ENCODE measurements at regions not wholly inside any gene's neighbourhood (a gene's known extent, or its start where the extent isn't known, plus 50 kb on each side); places are given as distances from the start of the nearest gene placed in this dataset.
A peak's percentile ranks its signal among the peaks of the same experiment; 100 is the strongest.

DNA sequence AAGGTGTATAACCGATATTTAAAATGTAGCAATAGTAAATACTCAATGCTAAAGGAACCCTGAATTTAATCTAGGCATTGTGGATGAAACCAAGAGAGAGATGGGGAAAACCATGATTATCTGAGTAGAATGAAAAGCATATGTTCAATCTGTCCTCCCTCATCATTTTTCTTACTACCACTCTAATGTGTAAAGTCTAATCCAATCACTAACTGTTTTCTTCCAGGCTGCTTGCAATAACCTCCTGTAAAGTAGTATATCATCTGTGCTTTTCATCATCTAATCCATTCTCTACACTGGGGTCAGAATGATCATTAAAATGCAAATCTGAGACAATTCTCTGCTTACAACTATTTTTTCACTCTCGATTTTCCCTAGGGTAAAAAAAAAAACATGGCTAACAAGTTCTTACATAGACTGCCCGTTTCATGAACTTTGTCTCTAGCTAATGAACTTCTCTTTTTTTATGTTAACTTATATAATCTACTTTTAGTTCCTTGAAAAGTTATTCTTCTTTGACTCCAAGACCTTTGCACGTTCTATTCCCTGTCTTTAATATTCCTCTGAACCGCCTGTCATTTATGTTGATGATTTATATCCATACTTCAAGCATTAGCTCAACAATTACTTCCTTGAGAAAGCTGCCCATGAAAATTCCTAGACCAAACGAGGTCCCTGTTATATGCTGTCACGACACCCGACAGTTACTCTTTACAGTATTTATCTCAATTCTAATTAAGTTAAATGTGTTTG lies 94.7 kb upstream of the SLC8A1 start:
- DNase-seq (ENCODE audit: low read depth), result no peak
- no peak overlapping the region for H3K4me3 ChIP-seq (ENCODE audit: low read depth, low read length)

DNA sequence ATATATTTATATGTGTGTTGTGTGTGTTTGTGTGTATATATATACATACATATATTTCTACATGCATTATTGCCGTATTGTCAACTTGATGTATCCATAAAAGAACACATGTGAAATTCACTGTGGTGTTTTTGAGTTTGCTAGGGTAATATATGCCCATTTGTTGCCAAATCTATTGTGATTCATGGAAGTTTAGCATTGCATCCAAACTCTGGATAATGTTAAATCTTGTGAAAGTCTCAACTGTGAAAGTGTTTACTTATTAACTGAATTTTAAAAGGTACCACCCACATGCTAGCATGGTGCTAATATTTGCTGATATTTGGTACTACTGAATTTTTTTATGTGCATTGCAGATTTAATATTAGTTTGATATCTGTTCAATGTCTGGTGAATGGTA lies 96.6 kb upstream of the SLC8A1 start:
- no peak for TF ChIP-seq CTCF (conservative IDR thresholded peaks at IDR 0.05; ENCODE audit: low read depth, low read length)
- DNase-seq (ENCODE audit: low read depth), result no peak
- no peak overlapping the region for H3K4me3 ChIP-seq (ENCODE audit: low read depth, low read length)

More for the DNA sequence above, 94.7 kb upstream of the SLC8A1 start:
- TF ChIP-seq CTCF (conservative IDR thresholded peaks at IDR 0.05; ENCODE audit: low read depth, low read length), result no peak

DNA sequence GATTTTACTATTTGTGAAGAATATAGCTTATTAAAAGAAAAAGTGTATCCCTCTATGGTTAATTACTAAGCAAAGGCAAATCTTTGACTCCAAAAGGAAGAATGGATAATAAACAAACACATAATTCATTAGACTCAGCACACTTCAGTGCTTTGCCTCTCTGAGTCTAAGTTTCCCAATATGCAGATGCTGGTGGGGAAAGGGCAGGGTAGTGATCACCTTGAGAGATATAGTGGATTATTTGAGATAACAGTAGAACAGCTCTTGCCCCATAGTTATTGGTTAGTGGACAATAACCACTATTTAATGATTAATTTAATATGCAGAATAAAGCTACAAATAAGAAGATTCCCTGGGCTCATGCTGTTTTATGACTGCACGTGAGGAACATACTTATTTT lies 98.2 kb upstream of the SLC8A1 start:
- DNase-seq (ENCODE audit: low read depth), result no peak
- no peak overlapping the region for H3K4me3 ChIP-seq (ENCODE audit: low read depth, low read length)
- no peak for TF ChIP-seq CTCF (conservative IDR thresholded peaks at IDR 0.05; ENCODE audit: low read depth, low read length)

DNA sequence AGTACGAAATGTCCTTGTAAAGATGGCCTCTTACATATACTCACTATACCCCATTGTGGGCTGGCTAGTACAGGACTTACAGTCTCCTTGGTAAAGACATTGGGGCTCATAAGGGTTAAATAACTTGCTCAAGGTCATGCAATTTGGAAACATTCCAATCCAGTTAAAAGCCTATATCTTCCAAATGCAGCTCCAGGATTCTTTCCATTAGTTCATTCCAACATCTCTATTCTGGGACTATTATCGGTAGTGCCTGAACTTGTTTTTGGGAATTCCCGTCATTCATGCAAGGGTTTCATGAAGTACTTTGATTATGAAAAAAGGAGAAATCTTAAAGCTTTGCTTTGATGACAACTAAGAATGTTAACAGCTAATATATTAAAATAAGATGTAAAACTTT lies 99.2 kb upstream of the SLC8A1 start:
- DNase-seq (ENCODE audit: low read depth), result no peak
- H3K4me3 ChIP-seq (ENCODE audit: low read depth, low read length), result no peak overlapping the region
- TF ChIP-seq CTCF (conservative IDR thresholded peaks at IDR 0.05; ENCODE audit: low read depth, low read length), result no peak

- TF ChIP-seq CTCF (conservative IDR thresholded peaks at IDR 0.05; ENCODE audit: low read depth, low read length), result peak; percentile 95
- no peak overlapping the region for H3K4me3 ChIP-seq (ENCODE audit: low read depth, low read length)
- DNase-seq (ENCODE audit: low read depth), result no peak
Measured at GRCh38 chr2:40554665-40555294, 102.9 kb upstream of the SLC8A1 start.

- no peak for DNase-seq (ENCODE audit: low read depth)
- H3K4me3 ChIP-seq (ENCODE audit: low read depth, low read length), result no peak overlapping the region
- TF ChIP-seq CTCF (conservative IDR thresholded peaks at IDR 0.05; ENCODE audit: low read depth, low read length), result no peak
Measured at GRCh38 chr2:40556293-40556692, 104.4 kb upstream of the SLC8A1 start.

GRCh38 chr2:40556739-40557138 lies 104.8 kb upstream of the SLC8A1 start:
- TF ChIP-seq CTCF (conservative IDR thresholded peaks at IDR 0.05; ENCODE audit: low read depth, low read length), result no peak
- no peak for DNase-seq (ENCODE audit: low read depth)
- no peak overlapping the region for H3K4me3 ChIP-seq (ENCODE audit: low read depth, low read length)

Measured in epithelial cell of proximal tubule (primary cell).